Activated CD4-positive, alpha-beta T cell treated with anti-CD3 and anti-CD28 coated beads, Interleukin-2, amount 10 ng/mL, durations not matched to agents 7 days and 5 days (primary cell): ENCODE measurements at regions not wholly inside any gene's neighbourhood (a gene's known extent, or its start where the extent isn't known, plus 50 kb on each side); places are given as distances from the start of the nearest gene placed in this dataset.
A peak's percentile ranks its signal among the peaks of the same experiment; 100 is the strongest.

Experiments
- CTCF ChIA-PET: fragments of 350-600 bp; sonication (Branson Sonifier 250); formaldehyde crosslinking; loops from one replicate; lab custom pipeline; 2021; ENCODE audit warnings: antibody characterized with exemption; lab: Charles Lee
- POLR2A ChIA-PET: fragments of 350-600 bp; sonication (Branson Sonifier 250); formaldehyde crosslinking; loops from one replicate; lab custom pipeline; 2021; ENCODE audit warnings: antibody characterized with exemption; lab: Charles Lee
- DNase-seq: peaks from one replicate; pipeline ENCODE4 v3.0.0-alpha.2; 2020
- H3K27ac Mint-ChIP-seq: one replicate; pipeline ENCODE4 v1.8.0; 2021; ENCODE audit warnings: mild to moderate bottlenecking, moderate library complexity, mixed read lengths
- H3K27me3 Mint-ChIP-seq: one replicate; pipeline ENCODE4 v1.8.0; 2021; ENCODE audit warnings: mixed read lengths
- H3K36me3 Mint-ChIP-seq: one replicate; pipeline ENCODE4 v1.8.0; 2021; ENCODE audit warnings: low read depth, mixed read lengths
- H3K4me1 Mint-ChIP-seq: one replicate; pipeline ENCODE4 v1.8.0; 2021; ENCODE audit warnings: mixed read lengths
- H3K4me3 Mint-ChIP-seq: one replicate; pipeline ENCODE4 v1.8.0; 2021; ENCODE audit warnings: mild to moderate bottlenecking, moderate library complexity, mixed read lengths
- H3K9me3 Mint-ChIP-seq: one replicate; pipeline ENCODE4 v1.8.0; 2021; ENCODE audit warnings: mixed read lengths

DNA sequence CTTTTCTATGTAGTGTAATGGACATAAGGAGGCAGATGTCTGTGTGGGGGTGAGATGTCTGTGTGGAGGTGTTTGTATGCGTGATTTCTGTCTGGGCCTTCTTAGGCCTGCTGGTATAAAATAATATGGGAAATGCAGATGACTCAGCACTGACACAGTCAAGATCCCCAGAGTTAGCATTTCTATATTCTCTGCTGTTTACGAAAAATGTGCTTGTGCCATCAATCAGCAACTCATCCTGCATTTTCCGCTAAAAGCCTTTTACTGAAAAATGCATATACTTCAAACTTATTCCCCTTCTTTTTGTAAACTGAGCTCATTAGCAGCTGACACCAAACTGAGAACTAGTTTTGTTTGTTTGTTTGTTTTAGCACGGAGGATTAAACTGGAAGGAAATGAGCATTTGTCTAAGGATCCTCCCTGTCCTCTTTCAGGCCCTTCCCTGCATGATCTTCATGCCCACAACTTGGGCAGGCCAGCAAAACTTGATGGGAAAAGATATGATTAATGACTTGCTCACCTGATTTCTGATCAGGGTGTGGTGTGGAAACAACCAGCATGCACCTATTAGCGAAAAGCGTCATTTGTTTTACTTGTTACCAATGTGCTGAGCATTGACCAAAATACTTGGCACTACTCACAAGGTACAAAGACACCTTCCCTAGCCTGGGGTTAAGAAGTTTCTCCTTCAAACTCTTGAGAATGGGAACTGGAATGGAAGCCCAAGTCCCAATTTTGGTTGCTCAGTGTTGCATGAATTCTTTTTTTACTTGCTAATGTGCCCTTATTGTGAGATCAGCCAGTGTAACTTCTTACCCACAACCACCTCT lies 77.4 kb downstream of the NDUFS5 start:
- H3K4me1 Mint-ChIP-seq: peaks cover 35% of the 10 kb centered on the region
- POLR2A ChIA-PET: no interaction called here
- peak overlapping the region; percentile 2 for H3K27ac Mint-ChIP-seq

GRCh38 chr1:39104158-39105060 lies 78.3 kb downstream of the NDUFS5 start:
- no peaks in the 10 kb centered on the region for H3K36me3 Mint-ChIP-seq
- CTCF ChIA-PET: no interaction called here
- DNase-seq: no peak
- POLR2A ChIA-PET: no interaction called here
- peaks cover 13% of the 10 kb centered on the region for H3K27me3 Mint-ChIP-seq
- H3K4me1 Mint-ChIP-seq: peaks cover 31% of the 10 kb centered on the region
- peak overlapping the region; percentile 2 for H3K27ac Mint-ChIP-seq
- peak overlapping the region; percentile 59 for H3K4me3 Mint-ChIP-seq
- no peaks in the 10 kb centered on the region for H3K9me3 Mint-ChIP-seq

More for the DNA sequence above, 77.4 kb downstream of the NDUFS5 start:
- H3K4me3 Mint-ChIP-seq: no peak overlapping the region
- no peak for DNase-seq
- peaks cover 13% of the 10 kb centered on the region for H3K27me3 Mint-ChIP-seq
- H3K9me3 Mint-ChIP-seq: no peaks in the 10 kb centered on the region
- CTCF ChIA-PET: no interaction called here
- no peaks in the 10 kb centered on the region for H3K36me3 Mint-ChIP-seq

DNA sequence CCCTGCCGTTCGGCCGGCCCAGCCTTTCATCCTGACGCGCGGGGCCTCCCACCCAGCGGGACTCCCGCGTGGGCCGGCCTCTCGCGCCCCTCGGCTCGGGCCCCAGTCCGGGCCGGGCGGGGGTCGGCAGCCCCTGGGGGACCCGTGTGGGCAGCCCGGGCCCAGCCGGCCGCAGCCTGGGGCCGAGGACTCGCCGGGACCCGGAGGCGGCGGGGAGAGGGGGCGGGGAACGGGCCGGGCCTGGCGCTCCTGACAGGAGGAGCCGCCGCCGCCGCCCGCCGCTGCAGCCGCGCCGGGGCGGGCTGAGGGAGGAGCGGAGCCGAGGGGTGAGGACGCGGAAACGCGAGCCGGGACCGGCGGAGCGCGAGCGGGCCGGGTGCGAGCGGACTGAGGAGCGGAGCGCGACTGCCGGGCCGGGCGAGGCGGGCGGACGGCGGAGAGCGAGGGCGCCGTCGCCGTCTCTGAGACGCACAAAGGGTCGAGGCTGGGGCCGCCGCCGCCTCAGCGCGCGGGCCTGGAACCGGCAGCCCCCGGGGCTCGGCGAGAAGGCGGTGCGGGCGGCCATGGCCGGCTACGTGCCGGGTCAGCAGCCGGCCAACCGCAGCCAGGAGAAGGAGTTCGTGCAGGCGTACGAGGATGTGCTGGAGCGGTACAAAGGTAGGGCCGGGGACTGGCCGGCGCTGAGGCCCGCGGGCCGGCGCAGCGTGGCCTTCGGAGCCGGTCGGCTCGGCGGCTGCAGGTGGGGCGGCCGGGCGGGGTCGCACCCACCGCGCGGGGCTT lies 79.1 kb downstream of the NDUFS5 start:
- Mint-ChIP-seq H3K9me3 (no peaks in the 10 kb centered on the region), H3K27ac (no peak overlapping the region), H3K36me3 (no peaks in the 10 kb centered on the region), H3K4me3 (peak overlapping the region; percentile 70), H3K4me1 (peaks cover 31% of the 10 kb centered on the region), H3K27me3 (peaks cover 13% of the 10 kb centered on the region)
- DNase-seq: peak; percentile 59
- CTCF ChIA-PET: interaction anchor here (1.7 kb wide), 1 partner anchor 12 kb away, joined by 6 read pairs; no protein-coding TSS in a partner anchor
- POLR2A ChIA-PET: no interaction called here

DNA sequence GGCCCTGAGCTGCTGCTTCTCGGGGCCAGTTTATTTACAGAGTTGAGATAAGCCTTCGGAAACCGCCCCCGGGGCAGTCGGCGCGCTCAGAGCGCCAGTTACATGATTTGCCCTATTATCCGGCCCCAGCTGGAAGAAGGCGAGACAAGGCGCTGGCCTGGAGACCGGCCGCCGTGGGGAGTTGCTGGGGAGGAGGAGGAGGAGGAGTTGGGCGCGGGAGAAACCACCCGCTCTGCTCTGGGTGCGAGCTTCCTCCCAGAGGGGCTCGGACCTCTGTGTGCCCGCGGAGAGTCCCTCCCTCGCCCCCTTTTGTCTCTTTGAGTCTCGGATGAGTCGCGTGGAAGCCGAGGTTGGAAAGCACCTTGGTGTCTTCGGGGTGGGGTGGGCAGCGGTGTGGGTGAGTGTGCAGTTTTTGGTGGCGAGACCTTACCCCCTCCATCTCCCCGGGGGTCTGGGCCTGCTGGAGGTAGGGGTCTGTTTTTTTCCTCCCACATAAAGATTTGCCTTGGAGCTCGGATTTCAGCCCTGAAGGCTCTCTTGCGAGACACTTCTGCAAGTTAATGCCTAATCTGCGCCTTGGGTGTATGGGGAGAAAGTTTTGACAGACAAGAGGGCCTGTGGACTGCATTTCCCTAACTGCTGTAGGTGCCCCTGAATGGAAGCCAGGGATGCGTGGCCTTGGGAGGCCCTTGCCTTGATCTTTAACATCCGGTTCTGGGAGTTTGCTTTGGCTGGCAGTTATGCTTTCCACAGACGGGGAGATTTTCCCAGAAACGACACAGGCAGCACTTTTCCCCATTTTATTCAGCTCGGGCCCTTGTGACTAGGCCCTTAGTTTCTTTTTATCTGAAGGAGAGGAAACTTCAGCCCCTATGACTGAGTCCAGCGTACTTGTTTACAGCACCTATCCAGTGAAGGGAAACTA lies 80.0 kb downstream of the NDUFS5 start:
- peak overlapping the region; percentile 20 for H3K27ac Mint-ChIP-seq
- no peaks in the 10 kb centered on the region for H3K36me3 Mint-ChIP-seq
- no peaks in the 10 kb centered on the region for H3K9me3 Mint-ChIP-seq
- H3K4me3 Mint-ChIP-seq: no peak overlapping the region
- CTCF ChIA-PET: interaction anchor here (0.7 to 1.7 kb wide), 3 partner anchors 11 to 305 kb away, joined by 3 to 6 read pairs (median 4); no protein-coding TSS in a partner anchor
- H3K4me1 Mint-ChIP-seq: peaks cover 31% of the 10 kb centered on the region
- POLR2A ChIA-PET: no interaction called here
- H3K27me3 Mint-ChIP-seq: peaks cover 13% of the 10 kb centered on the region
- peak; percentile 14 for DNase-seq

GRCh38 chr1:39106801-39107327 lies 80.7 kb downstream of the NDUFS5 start:
- DNase-seq: no peak
- Mint-ChIP-seq H3K9me3 (no peaks in the 10 kb centered on the region), H3K4me1 (peaks cover 31% of the 10 kb centered on the region), H3K36me3 (no peaks in the 10 kb centered on the region), H3K27me3 (peaks cover 13% of the 10 kb centered on the region), H3K4me3 (no peak overlapping the region), H3K27ac (no peak overlapping the region)
- POLR2A ChIA-PET: no interaction called here
- CTCF ChIA-PET: interaction anchor here (1.2 to 1.7 kb wide), 2 partner anchors 10 to 304 kb away, joined by 4 to 6 read pairs; no protein-coding TSS in a partner anchor

- ChIA-PET CTCF (interaction anchor here (0.6 to 1.3 kb wide), 3 partner anchors 106 to 151 kb away, joined by 3 read pairs; no protein-coding TSS in a partner anchor), POLR2A (no interaction called here)
- no peak for DNase-seq
- no peak overlapping the region for H3K27ac Mint-ChIP-seq
- no peak overlapping the region for H3K4me3 Mint-ChIP-seq
- peaks cover 26% of the 10 kb centered on the region for H3K4me1 Mint-ChIP-seq
- H3K36me3 Mint-ChIP-seq: no peaks in the 10 kb centered on the region
- H3K27me3 Mint-ChIP-seq: peaks cover 13% of the 10 kb centered on the region
- no peaks in the 10 kb centered on the region for H3K9me3 Mint-ChIP-seq
Observed at GRCh38 chr1:39107341-39108290, 81.5 kb downstream of the NDUFS5 start.

DNA sequence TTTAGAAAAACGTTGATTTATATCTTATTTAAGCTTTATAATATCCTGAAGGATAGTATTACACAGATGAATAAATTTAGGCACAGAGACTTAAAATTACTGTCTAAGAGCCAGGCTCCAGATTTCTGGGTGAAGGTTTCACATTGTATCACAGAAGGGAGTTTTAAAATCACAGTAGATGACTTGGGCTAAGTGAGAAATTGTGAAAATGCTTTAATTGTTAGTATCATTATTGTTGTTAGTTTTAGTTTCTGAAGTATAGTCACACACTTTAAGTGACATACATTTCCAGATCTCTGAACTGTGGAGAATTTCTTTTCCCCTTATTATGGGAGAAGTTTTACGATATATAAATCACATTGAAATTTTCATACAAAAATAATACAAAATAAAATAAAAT lies 83.5 kb downstream of the NDUFS5 start:
- H3K4me1 Mint-ChIP-seq: peaks cover 9% of the 10 kb centered on the region
- H3K36me3 Mint-ChIP-seq: no peaks in the 10 kb centered on the region
- DNase-seq: no peak
- ChIA-PET CTCF (interaction anchor here (1.2 to 3.0 kb wide), 2 partner anchors 11 to 74 kb away, joined by 3 to 7 read pairs; no protein-coding TSS in a partner anchor), POLR2A (no interaction called here)
- H3K9me3 Mint-ChIP-seq: no peaks in the 10 kb centered on the region
- peaks cover 5% of the 10 kb centered on the region for H3K27me3 Mint-ChIP-seq
- H3K4me3 Mint-ChIP-seq: no peak overlapping the region
- no peak overlapping the region for H3K27ac Mint-ChIP-seq

DNA sequence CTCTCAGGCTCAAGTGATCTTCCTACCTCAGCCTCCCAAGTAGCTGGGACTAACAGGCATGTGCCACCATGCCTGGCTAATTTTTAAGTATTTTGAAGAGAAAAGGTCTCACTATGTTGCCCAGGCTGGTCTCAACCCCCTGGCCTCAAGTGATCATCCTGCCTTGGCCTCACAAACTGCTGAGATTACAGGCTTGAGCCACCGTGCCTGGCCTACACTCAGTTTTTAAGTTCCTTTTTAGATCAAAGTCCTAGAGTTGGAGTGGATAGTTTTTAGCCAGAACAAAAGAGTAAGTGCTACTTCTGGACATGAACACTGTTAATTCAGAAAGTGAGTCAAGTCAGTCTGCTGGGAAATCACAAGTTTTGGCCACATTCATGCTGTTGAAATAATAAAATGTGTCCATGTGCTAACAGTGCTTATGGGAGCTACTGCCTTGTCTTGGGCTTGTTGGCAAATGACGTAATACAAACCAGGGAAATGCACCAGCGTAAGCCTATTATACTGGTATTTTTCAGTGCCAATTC lies 84.2 kb downstream of the NDUFS5 start:
- Mint-ChIP-seq H3K27me3 (peaks cover 4% of the 10 kb centered on the region), H3K36me3 (no peaks in the 10 kb centered on the region), H3K27ac (no peak overlapping the region), H3K4me1 (peaks cover 8% of the 10 kb centered on the region), H3K4me3 (no peak overlapping the region), H3K9me3 (no peaks in the 10 kb centered on the region)
- ChIA-PET POLR2A (no interaction called here), CTCF (interaction anchor here (1.9 to 3.0 kb wide), 2 partner anchors 12 to 73 kb away, joined by 7 to 9 read pairs; no protein-coding TSS in a partner anchor)
- no peak for DNase-seq

GRCh38 chr1:39110882-39111281 lies 84.7 kb downstream of the NDUFS5 start:
- Mint-ChIP-seq H3K36me3 (no peaks in the 10 kb centered on the region), H3K27me3 (peaks cover 4% of the 10 kb centered on the region), H3K9me3 (no peaks in the 10 kb centered on the region), H3K27ac (no peak overlapping the region), H3K4me1 (peaks cover 7% of the 10 kb centered on the region), H3K4me3 (no peak overlapping the region)
- CTCF ChIA-PET: interaction anchor here (0.8 to 3.0 kb wide), 5 partner anchors 10 to 80 kb away, joined by 3 to 9 read pairs (median 4); no protein-coding TSS in a partner anchor
- DNase-seq: no peak
- POLR2A ChIA-PET: no interaction called here

- Mint-ChIP-seq H3K4me3 (no peak overlapping the region), H3K27me3 (no peaks in the 10 kb centered on the region), H3K4me1 (no peaks in the 10 kb centered on the region), H3K27ac (no peak overlapping the region), H3K9me3 (no peaks in the 10 kb centered on the region), H3K36me3 (no peaks in the 10 kb centered on the region)
- ChIA-PET POLR2A (no interaction called here), CTCF (no interaction called here)
- DNase-seq: no peak
Observed at GRCh38 chr1:39113109-39113743, 87.1 kb downstream of the NDUFS5 start.
